CD4-positive, alpha-beta T cell (primary cell): ENCODE measurements at regions not wholly inside any gene's neighbourhood (a gene's known extent, or its start where the extent isn't known, plus 50 kb on each side); places are given as distances from the start of the nearest gene placed in this dataset.

Experiments used
- ATAC-seq: fragments of 200-7000 bp; cut with Tn5 transposase; one replicate; pipeline ENCODE4 v1.10.0; 2022; ENCODE audit warnings: mild to moderate bottlenecking; ENCODE audit not compliant: poor library complexity
- CTCF ChIA-PET: fragments of 350-600 bp; sonication (Branson Sonifier 250); formaldehyde crosslinking; loops from one replicate; lab custom pipeline; 2021; ENCODE audit warnings: antibody characterized with exemption, inconsistent platforms; lab: Charles Lee
- POLR2A ChIA-PET: fragments of 350-600 bp; sonication (Branson Sonifier 250); formaldehyde crosslinking; loops from one replicate; lab custom pipeline; 2021; ENCODE audit warnings: antibody characterized with exemption, inconsistent platforms; lab: Charles Lee
- DNase-seq, 14 experiments: peaks; one replicate each; pipeline ENCODE4 v3.0.0-alpha.2; 2013 to 2020; ENCODE audit warnings: mixed read lengths in 2 of 14
- H3K27ac ChIP-seq, 2 donors: one replicate each; pipeline versions ENCODE4 v1.5.1 to v1.7.0; 2013; ENCODE audit warnings: low read length in 2 of 2, low read depth in 1 of 2, mild to moderate bottlenecking in 1 of 2
- H3K27me3 ChIP-seq, 2 experiments: 1 replicate in 1 of 2; 2 replicates in 1 of 2; pipeline versions ENCODE4 v1.6.1 to v1.7.0; 2013; ENCODE audit warnings: low read length in 2 of 2, control low read depth in 1 of 2, mild to moderate bottlenecking in 1 of 2, moderate library complexity in 1 of 2; ENCODE audit not compliant: insufficient read depth in 2 of 2, control insufficient read depth in 1 of 2
- H3K36me3 ChIP-seq: one replicate; pipeline ENCODE4 v1.6.1; 2013; ENCODE audit warnings: low read length, control low read depth; ENCODE audit not compliant: insufficient read depth
- H3K4me1 ChIP-seq: one replicate; pipeline ENCODE4 v1.6.1; 2013; ENCODE audit warnings: low read length, control low read depth; ENCODE audit not compliant: insufficient read depth
- H3K4me3 ChIP-seq: one replicate; pipeline ENCODE4 v1.5.1; 2013; ENCODE audit warnings: mild to moderate bottlenecking, low read length, moderate library complexity
- H3K9me3 ChIP-seq, 2 experiments: 1 replicate in 1 of 2; 2 replicates in 1 of 2; pipeline versions ENCODE4 v1.6.1 to v1.7.0; 2013; ENCODE audit warnings: low read length in 2 of 2, mild to moderate bottlenecking in 2 of 2, control low read depth in 1 of 2, moderate library complexity in 1 of 2; ENCODE audit not compliant: control insufficient read depth in 1 of 2, insufficient read depth in 1 of 2
- H3K27ac Mint-ChIP-seq: one replicate; pipeline ENCODE4 v1.8.0; 2020; ENCODE audit warnings: mixed read lengths
- H3K27me3 Mint-ChIP-seq: one replicate; pipeline ENCODE4 v1.8.0; 2021; ENCODE audit warnings: mixed read lengths
- H3K36me3 Mint-ChIP-seq: one replicate; pipeline ENCODE4 v1.8.0; 2021; ENCODE audit warnings: low read depth, mixed read lengths
- H3K4me1 Mint-ChIP-seq: one replicate; pipeline ENCODE4 v1.8.0; 2021; ENCODE audit warnings: low read depth, mixed read lengths
- H3K4me3 Mint-ChIP-seq: one replicate; pipeline ENCODE4 v1.8.0; 2020; ENCODE audit warnings: mild to moderate bottlenecking, mixed read lengths
- H3K9me3 Mint-ChIP-seq: one replicate; pipeline ENCODE4 v1.8.0; 2020; ENCODE audit warnings: mixed read lengths
- intact Hi-C, 2 experiments: fragments of 100-400 bp; cut with DNase I in 1 of 2; cut with micrococcal nuclease in 1 of 2; formaldehyde crosslinking; loops; one replicate each; pipeline versions ENCODE4 v1.15.1 to v1.9.0; 2023 to 2025; cut with DNase I, micrococcal nuclease
- TF ChIP-seq, protein P1 (sequence below): fragments of 200-600 bp; IDR thresholded peaks from one replicate; pipeline ENCODE4 v1.8.0; 2022; ENCODE audit warnings: antibody characterized with exemption, mild to moderate bottlenecking

GRCh38 chr5:141795421-141795820 is 82.8 kb downstream of the PCDH1 start:
- ATAC-seq (no peak), DNase-seq (no peak)
- Mint-ChIP-seq H3K27me3 (peaks cover 10% of the 10 kb centered on the region), H3K4me1 (no peaks in the 10 kb centered on the region), H3K36me3 (no peaks in the 10 kb centered on the region), H3K27ac (no peak overlapping the region), H3K4me3 (no peak overlapping the region), H3K9me3 (no peaks in the 10 kb centered on the region)
- TF ChIP-seq, protein P1, sequence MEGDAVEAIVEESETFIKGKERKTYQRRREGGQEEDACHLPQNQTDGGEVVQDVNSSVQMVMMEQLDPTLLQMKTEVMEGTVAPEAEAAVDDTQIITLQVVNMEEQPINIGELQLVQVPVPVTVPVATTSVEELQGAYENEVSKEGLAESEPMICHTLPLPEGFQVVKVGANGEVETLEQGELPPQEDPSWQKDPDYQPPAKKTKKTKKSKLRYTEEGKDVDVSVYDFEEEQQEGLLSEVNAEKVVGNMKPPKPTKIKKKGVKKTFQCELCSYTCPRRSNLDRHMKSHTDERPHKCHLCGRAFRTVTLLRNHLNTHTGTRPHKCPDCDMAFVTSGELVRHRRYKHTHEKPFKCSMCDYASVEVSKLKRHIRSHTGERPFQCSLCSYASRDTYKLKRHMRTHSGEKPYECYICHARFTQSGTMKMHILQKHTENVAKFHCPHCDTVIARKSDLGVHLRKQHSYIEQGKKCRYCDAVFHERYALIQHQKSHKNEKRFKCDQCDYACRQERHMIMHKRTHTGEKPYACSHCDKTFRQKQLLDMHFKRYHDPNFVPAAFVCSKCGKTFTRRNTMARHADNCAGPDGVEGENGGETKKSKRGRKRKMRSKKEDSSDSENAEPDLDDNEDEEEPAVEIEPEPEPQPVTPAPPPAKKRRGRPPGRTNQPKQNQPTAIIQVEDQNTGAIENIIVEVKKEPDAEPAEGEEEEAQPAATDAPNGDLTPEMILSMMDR = no peak
- POLR2A ChIA-PET = no interaction called here
- H3K27ac ChIP-seq = no peak overlapping the region
- CTCF ChIA-PET = no interaction called here
- H3K36me3 ChIP-seq = no peaks in the 10 kb centered on the region
- H3K4me1 ChIP-seq = peaks cover 5% of the 10 kb centered on the region
- peaks cover 0 to 1% of the 10 kb centered on the region in 2 experiments for H3K27me3 ChIP-seq
- intact Hi-C loops = no loop called here
- no peaks in the 10 kb centered on the region for H3K9me3 ChIP-seq
- H3K4me3 ChIP-seq = no peak overlapping the region

DNA sequence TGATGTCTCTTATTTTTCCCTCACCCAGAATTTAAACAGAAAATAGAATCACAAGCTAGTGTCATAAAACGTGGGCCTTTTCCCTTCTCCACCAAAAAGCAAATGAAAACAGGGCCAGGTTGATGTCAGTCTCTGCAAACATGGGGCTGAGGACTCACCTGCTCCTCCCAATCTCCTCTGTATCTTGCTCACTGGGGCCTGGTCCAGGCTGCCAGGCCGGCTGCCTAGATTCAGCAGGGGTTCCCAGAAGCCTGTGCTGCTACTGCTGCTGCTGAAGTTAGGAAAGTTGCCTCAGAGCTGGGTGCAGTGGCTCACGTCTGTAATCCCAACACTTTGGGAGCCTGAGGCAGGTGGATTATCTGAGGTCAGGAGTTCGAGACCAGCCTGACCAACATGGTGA is 84.3 kb downstream of the PCDH1 start:
- Histone ChIP-seq H3K27ac (no peak overlapping the region), H3K4me3 (no peak overlapping the region), H3K9me3 (no peaks in the 10 kb centered on the region), H3K36me3 (no peaks in the 10 kb centered on the region), H3K27me3 (peaks cover 0 to 4% of the 10 kb centered on the region in 2 experiments), H3K4me1 (peaks cover under 1% of the 10 kb centered on the region)
- intact Hi-C loops = no loop called here
- ATAC-seq (no peak), DNase-seq (no peak)
- peaks cover 16% of the 10 kb centered on the region for H3K27me3 Mint-ChIP-seq
- H3K27ac Mint-ChIP-seq = no peak overlapping the region
- ChIA-PET POLR2A (no interaction called here), CTCF (no interaction called here)
- no peak overlapping the region for H3K4me3 Mint-ChIP-seq
- TF ChIP-seq, protein P1 = no peak
- H3K4me1 Mint-ChIP-seq = no peaks in the 10 kb centered on the region
- H3K9me3 Mint-ChIP-seq = no peaks in the 10 kb centered on the region
- no peaks in the 10 kb centered on the region for H3K36me3 Mint-ChIP-seq

- peaks cover 17% of the 10 kb centered on the region for H3K27me3 Mint-ChIP-seq
- POLR2A ChIA-PET = no interaction called here
- DNase-seq (no peak), ATAC-seq (no peak)
- Histone ChIP-seq H3K27ac (no peak overlapping the region), H3K27me3 (peaks cover 0 to 4% of the 10 kb centered on the region in 2 experiments), H3K4me1 (no peaks in the 10 kb centered on the region), H3K4me3 (no peak overlapping the region), H3K9me3 (no peaks in the 10 kb centered on the region), H3K36me3 (no peaks in the 10 kb centered on the region)
- H3K27ac Mint-ChIP-seq = no peak overlapping the region
- H3K4me3 Mint-ChIP-seq = no peak overlapping the region
- no peaks in the 10 kb centered on the region for H3K36me3 Mint-ChIP-seq
- intact Hi-C loops = no loop called here
- H3K9me3 Mint-ChIP-seq = no peaks in the 10 kb centered on the region
- TF ChIP-seq, protein P1 = no peak
- H3K4me1 Mint-ChIP-seq = no peaks in the 10 kb centered on the region
- CTCF ChIA-PET = no interaction called here
Measured at GRCh38 chr5:141793403-141793802, 84.8 kb downstream of the PCDH1 start.
